ENCODE measurements at regions not wholly inside any gene's neighbourhood (a gene's known extent, or its start where the extent isn't known, plus 50 kb on each side); places are given as distances from the start of the nearest gene placed in this dataset.

- TF ChIP-seq, protein P1, sequence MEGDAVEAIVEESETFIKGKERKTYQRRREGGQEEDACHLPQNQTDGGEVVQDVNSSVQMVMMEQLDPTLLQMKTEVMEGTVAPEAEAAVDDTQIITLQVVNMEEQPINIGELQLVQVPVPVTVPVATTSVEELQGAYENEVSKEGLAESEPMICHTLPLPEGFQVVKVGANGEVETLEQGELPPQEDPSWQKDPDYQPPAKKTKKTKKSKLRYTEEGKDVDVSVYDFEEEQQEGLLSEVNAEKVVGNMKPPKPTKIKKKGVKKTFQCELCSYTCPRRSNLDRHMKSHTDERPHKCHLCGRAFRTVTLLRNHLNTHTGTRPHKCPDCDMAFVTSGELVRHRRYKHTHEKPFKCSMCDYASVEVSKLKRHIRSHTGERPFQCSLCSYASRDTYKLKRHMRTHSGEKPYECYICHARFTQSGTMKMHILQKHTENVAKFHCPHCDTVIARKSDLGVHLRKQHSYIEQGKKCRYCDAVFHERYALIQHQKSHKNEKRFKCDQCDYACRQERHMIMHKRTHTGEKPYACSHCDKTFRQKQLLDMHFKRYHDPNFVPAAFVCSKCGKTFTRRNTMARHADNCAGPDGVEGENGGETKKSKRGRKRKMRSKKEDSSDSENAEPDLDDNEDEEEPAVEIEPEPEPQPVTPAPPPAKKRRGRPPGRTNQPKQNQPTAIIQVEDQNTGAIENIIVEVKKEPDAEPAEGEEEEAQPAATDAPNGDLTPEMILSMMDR (IDR thresholded peaks at IDR 0.05), result no peak
- no peak for TF ChIP-seq POLR2A (IDR thresholded peaks at IDR 0.05)
Measured at GRCh38 chr21:27085387-27085786, 118.5 kb upstream of the ADAMTS5 start.
